GM23338 (cell line): ENCODE measurements at regions not wholly inside any gene's neighbourhood (a gene's known extent, or its start where the extent isn't known, plus 50 kb on each side); places are given as distances from the start of the nearest gene placed in this dataset.

Experiments used
- ATAC-seq: fragments of 200-7000 bp; cut with Tn5 transposase; 3 replicates; pipeline ENCODE4 v1.9.1; 2020
- DNase-seq: peaks from one replicate; pipeline ENCODE4 v3.0.0-alpha.2; 2015; ENCODE audit warnings: low spot score
- H2AFZ ChIP-seq: fragments of 200-600 bp; sonication (generic); 2 replicates; pipeline ENCODE4 v1.8.0; 2016; ENCODE audit warnings: antibody characterized with exemption, mild to moderate bottlenecking, moderate library complexity
- H3F3A ChIP-seq: fragments of 200-600 bp; sonication (generic); replicated peaks from 2 replicates; pipeline ENCODE4 v1.8.0; 2017; ENCODE audit warnings: antibody characterized with exemption, mixed run types, low read depth
- H3K27ac ChIP-seq: fragments of 200-600 bp; sonication (generic); 2 replicates; pipeline ENCODE4 v1.6.1; 2016; ENCODE audit warnings: low read depth
- H3K27me3 ChIP-seq: fragments of 200-600 bp; sonication (generic); 2 replicates; pipeline ENCODE4 v1.8.0; 2016; ENCODE audit warnings: mild to moderate bottlenecking, mixed run types, moderate library complexity; ENCODE audit not compliant: insufficient read depth
- H3K36me3 ChIP-seq: fragments of 200-600 bp; sonication (generic); 2 replicates; pipeline ENCODE4 v1.8.0; 2016; ENCODE audit warnings: mild to moderate bottlenecking; ENCODE audit not compliant: insufficient read depth
- H3K4me1 ChIP-seq: fragments of 200-600 bp; sonication (generic); 2 replicates; pipeline ENCODE4 v1.8.0; 2016; ENCODE audit warnings: mild to moderate bottlenecking, moderate library complexity; ENCODE audit not compliant: insufficient read depth
- H3K4me2 ChIP-seq: fragments of 200-600 bp; sonication (generic); 2 replicates; pipeline ENCODE4 v1.7.1; 2017; ENCODE audit warnings: mixed run types
- H3K4me3 ChIP-seq: fragments of 200-600 bp; sonication (generic); 2 replicates; pipeline ENCODE4 v1.6.1; 2016; ENCODE audit warnings: mixed run types
- H3K79me2 ChIP-seq: fragments of 200-600 bp; sonication (generic); replicated peaks from 2 replicates; pipeline ENCODE4 v1.8.0; 2017; ENCODE audit warnings: mild to moderate bottlenecking; ENCODE audit not compliant: insufficient read depth
- H3K9me2 ChIP-seq: fragments of 200-600 bp; sonication (generic); 2 replicates; pipeline ENCODE4 v1.8.0; 2017; ENCODE audit not compliant: insufficient read depth
- H4K20me1 ChIP-seq: fragments of 200-600 bp; sonication (generic); replicated peaks from 2 replicates; pipeline ENCODE4 v1.8.0; 2017; ENCODE audit warnings: mild to moderate bottlenecking; ENCODE audit not compliant: insufficient read depth
- H3K27ac Mint-ChIP-seq: 2 replicates; pipeline ENCODE4 v1.8.0; 2020; ENCODE audit warnings: inconsistent platforms, mild to moderate bottlenecking, moderate library complexity, mixed read lengths
- H3K27me3 Mint-ChIP-seq: 3 replicates; pipeline ENCODE4 v1.8.0; 2022; ENCODE audit warnings: low read depth, mild to moderate bottlenecking, moderate library complexity, mixed read lengths, inconsistent platforms; ENCODE audit not compliant: insufficient read depth, poor library complexity
- H3K36me3 Mint-ChIP-seq: 3 replicates; pipeline ENCODE4 v1.8.0; 2021; ENCODE audit warnings: low read depth, mild to moderate bottlenecking, inconsistent platforms, moderate library complexity, mixed read lengths
- H3K4me1 Mint-ChIP-seq: 3 replicates; pipeline ENCODE4 v1.8.0; 2020; ENCODE audit warnings: mild to moderate bottlenecking, inconsistent platforms, mixed read lengths
- H3K4me3 Mint-ChIP-seq: 3 replicates; pipeline ENCODE4 v1.8.0; 2021; ENCODE audit warnings: moderate library complexity, mild to moderate bottlenecking, inconsistent platforms, mixed read lengths
- H3K9me3 Mint-ChIP-seq: 3 replicates; pipeline ENCODE4 v1.8.0; 2020; ENCODE audit warnings: moderate library complexity, mild to moderate bottlenecking, inconsistent platforms, mixed read lengths
- CREB1 ChIP-seq: fragments of 250-450 bp; sonication (Bioruptor Pico); IDR thresholded peaks from 2 replicates; pipeline ENCODE4 v1.5.0; 2020; ENCODE audit warnings: low read depth, mild to moderate bottlenecking, moderate library complexity
- EZH2 ChIP-seq: fragments of 200-600 bp; sonication (generic); IDR thresholded peaks from one replicate; pipeline ENCODE4 v1.8.0; 2017; ENCODE audit warnings: antibody characterized with exemption, mild to moderate bottlenecking, low read depth; ENCODE audit not compliant: unreplicated experiment
- EZH2phosphoT487 ChIP-seq: fragments of 200-600 bp; sonication (generic); IDR thresholded peaks from one replicate; pipeline ENCODE4 v1.8.1; 2018; ENCODE audit warnings: antibody characterized with exemption; ENCODE audit not compliant: unreplicated experiment
- JUNB ChIP-seq: IDR thresholded peaks from one replicate; pipeline ENCODE4 v1.6.1; 2016; ENCODE audit warnings: antibody characterized with exemption; ENCODE audit not compliant: unreplicated experiment
- NANOG ChIP-seq: IDR thresholded peaks from 2 replicates; pipeline ENCODE4 v1.6.1; 2016; ENCODE audit warnings: antibody characterized with exemption, borderline replicate concordance
- POLR2AphosphoS5 ChIP-seq: IDR thresholded peaks from 2 replicates; pipeline ENCODE4 v1.6.1; 2016; ENCODE audit warnings: antibody characterized with exemption, low read depth
- REST ChIP-seq: IDR thresholded peaks from one replicate; pipeline ENCODE4 v1.6.1; 2018; ENCODE audit warnings: antibody characterized with exemption; ENCODE audit not compliant: unreplicated experiment
- STAT1 ChIP-seq: IDR thresholded peaks from one replicate; pipeline ENCODE4 v1.6.1; 2016; ENCODE audit warnings: antibody characterized with exemption; ENCODE audit not compliant: unreplicated experiment
- ZNF114 ChIP-seq: fragments of 250-450 bp; sonication (Bioruptor Pico); IDR thresholded peaks from 2 replicates; pipeline ENCODE4 v1.5.0; 2020; ENCODE audit warnings: mild to moderate bottlenecking, moderate library complexity
- ZNF331 ChIP-seq: fragments of 250-450 bp; sonication (Bioruptor Pico); IDR thresholded peaks from 2 replicates; pipeline ENCODE4 v1.5.0; 2020; ENCODE audit warnings: low read depth, mild to moderate bottlenecking, moderate library complexity
- ZNF462 ChIP-seq: fragments of 250-450 bp; sonication (Bioruptor Pico); IDR thresholded peaks from 2 replicates; pipeline ENCODE4 v1.5.0; 2020; ENCODE audit warnings: mild to moderate bottlenecking, moderate library complexity
- TF ChIP-seq, protein P1 (sequence below): IDR thresholded peaks from 2 replicates; pipeline ENCODE4 v1.6.1; 2016; ENCODE audit warnings: antibody characterized with exemption
- TF ChIP-seq, protein P2 (sequence below), 2 experiments: fragments of 200-600 bp in 1 of 2; sonication (generic) in 1 of 2; conservative IDR thresholded peaks; 2 replicates each; pipeline versions ENCODE4 v1.5.1 to v1.6.1; 2016 to 2017; ENCODE audit warnings: antibody characterized with exemption in 2 of 2, low read depth in 2 of 2, mild to moderate bottlenecking in 2 of 2, moderate library complexity in 1 of 2

- peaks cover 5% of the 10 kb centered on the region for H3K27me3 Mint-ChIP-seq
- Histone ChIP-seq H4K20me1 (no peaks in the 10 kb centered on the region), H3K27me3 (no peaks in the 10 kb centered on the region), H3K27ac (no peak overlapping the region), H3K79me2 (no peaks in the 10 kb centered on the region), H3K4me1 (no peaks in the 10 kb centered on the region), H3K36me3 (no peaks in the 10 kb centered on the region), H3F3A (no peaks in the 10 kb centered on the region), H3K4me3 (no peak overlapping the region), H3K4me2 (no peak overlapping the region), H2AFZ (no peak overlapping the region), H3K9me2 (peaks cover 16% of the 10 kb centered on the region; the same call in 1 of the 2 replicates)
- TF ChIP-seq ZNF462 (no peak), ZNF331 (CRISPR knock-in tag) (no peak), EZH2 (no peak), STAT1 (no peak), POLR2AphosphoS5 (no peak), CREB1 (CRISPR knock-in tag) (no peak), NANOG (no peak), EZH2phosphoT487 (no peak), REST (no peak), ZNF114 (CRISPR knock-in tag) (no peak), JUNB (no peak)
- TF ChIP-seq, protein P1, sequence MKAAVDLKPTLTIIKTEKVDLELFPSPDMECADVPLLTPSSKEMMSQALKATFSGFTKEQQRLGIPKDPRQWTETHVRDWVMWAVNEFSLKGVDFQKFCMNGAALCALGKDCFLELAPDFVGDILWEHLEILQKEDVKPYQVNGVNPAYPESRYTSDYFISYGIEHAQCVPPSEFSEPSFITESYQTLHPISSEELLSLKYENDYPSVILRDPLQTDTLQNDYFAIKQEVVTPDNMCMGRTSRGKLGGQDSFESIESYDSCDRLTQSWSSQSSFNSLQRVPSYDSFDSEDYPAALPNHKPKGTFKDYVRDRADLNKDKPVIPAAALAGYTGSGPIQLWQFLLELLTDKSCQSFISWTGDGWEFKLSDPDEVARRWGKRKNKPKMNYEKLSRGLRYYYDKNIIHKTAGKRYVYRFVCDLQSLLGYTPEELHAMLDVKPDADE = no peak
- TF ChIP-seq, protein P2, sequence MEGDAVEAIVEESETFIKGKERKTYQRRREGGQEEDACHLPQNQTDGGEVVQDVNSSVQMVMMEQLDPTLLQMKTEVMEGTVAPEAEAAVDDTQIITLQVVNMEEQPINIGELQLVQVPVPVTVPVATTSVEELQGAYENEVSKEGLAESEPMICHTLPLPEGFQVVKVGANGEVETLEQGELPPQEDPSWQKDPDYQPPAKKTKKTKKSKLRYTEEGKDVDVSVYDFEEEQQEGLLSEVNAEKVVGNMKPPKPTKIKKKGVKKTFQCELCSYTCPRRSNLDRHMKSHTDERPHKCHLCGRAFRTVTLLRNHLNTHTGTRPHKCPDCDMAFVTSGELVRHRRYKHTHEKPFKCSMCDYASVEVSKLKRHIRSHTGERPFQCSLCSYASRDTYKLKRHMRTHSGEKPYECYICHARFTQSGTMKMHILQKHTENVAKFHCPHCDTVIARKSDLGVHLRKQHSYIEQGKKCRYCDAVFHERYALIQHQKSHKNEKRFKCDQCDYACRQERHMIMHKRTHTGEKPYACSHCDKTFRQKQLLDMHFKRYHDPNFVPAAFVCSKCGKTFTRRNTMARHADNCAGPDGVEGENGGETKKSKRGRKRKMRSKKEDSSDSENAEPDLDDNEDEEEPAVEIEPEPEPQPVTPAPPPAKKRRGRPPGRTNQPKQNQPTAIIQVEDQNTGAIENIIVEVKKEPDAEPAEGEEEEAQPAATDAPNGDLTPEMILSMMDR (conservative IDR thresholded peaks at IDR 0.05; ENCODE audit: low read depth in 2 of 2) = no peak
- H3K4me1 Mint-ChIP-seq = peaks cover 3% of the 10 kb centered on the region; the same call in 2 of the 3 replicates
- H3K9me3 Mint-ChIP-seq = peaks cover 3% of the 10 kb centered on the region; the same call in 1 of the 3 replicates
- H3K4me3 Mint-ChIP-seq = no peak overlapping the region
- ATAC-seq (no peak), DNase-seq (no peak)
- no peak overlapping the region for H3K27ac Mint-ChIP-seq
- no peaks in the 10 kb centered on the region; the same call in 2 of the 3 replicates for H3K36me3 Mint-ChIP-seq
These were observed 287.8 kb downstream of the LIG4 start for GRCh38 chr13:107927557-107927956.
